Activated CD4-positive, alpha-beta T cell treated with anti-CD3 and anti-CD28 coated beads, Interleukin-2, amount 10 ng/mL, durations not matched to agents 24 days and 14 days (primary cell): ENCODE measurements at regions not wholly inside any gene's neighbourhood (a gene's known extent, or its start where the extent isn't known, plus 50 kb on each side); places are given as distances from the start of the nearest gene placed in this dataset.

Experiments
- DNase-seq: peaks from one replicate; pipeline ENCODE4 v3.0.0; 2022
- H3K27ac Mint-ChIP-seq: one replicate; pipeline ENCODE4 v1.8.0; 2022; ENCODE audit warnings: mild to moderate bottlenecking, mixed read lengths
- H3K27me3 Mint-ChIP-seq: one replicate; pipeline ENCODE4 v1.8.0; 2022; ENCODE audit warnings: mixed read lengths
- H3K36me3 Mint-ChIP-seq: one replicate; pipeline ENCODE4 v1.8.0; 2022; ENCODE audit warnings: low read depth, mild to moderate bottlenecking, mixed read lengths
- H3K4me1 Mint-ChIP-seq: one replicate; pipeline ENCODE4 v1.8.0; 2021; ENCODE audit warnings: mixed read lengths
- H3K4me3 Mint-ChIP-seq: one replicate; pipeline ENCODE4 v1.8.0; 2022; ENCODE audit warnings: mild to moderate bottlenecking, moderate library complexity, mixed read lengths
- H3K9me3 Mint-ChIP-seq: one replicate; pipeline ENCODE4 v1.8.0; 2021; ENCODE audit warnings: mixed read lengths
- intact Hi-C: fragments of 100-400 bp; cut with micrococcal nuclease; formaldehyde crosslinking; loops from one replicate; pipeline ENCODE4 v1.15.1; 2023

DNA sequence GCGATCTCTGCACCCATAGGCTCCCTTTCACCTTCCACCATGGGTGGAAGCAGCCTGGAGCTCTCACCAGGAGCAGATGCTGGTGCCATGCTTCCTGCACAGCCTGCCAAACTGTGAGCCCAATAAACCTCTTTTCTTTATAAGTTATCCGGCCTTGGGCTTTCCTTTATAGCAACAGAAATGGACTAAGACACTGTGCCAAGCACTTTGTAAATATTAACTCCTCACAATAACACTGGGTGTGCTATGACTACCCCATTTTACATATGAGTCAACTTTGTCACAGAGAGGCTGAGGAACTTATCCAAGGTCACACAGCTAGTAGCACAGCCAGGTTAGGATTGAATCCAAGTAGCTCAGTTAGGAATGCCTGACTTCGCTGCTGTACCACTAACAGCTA, 79.7 kb upstream of the KCNMA1 start:
- intact Hi-C loops: loop anchor here (5.0 kb wide), 1 partner anchor 40 kb away; no protein-coding TSS in a partner anchor
- Mint-ChIP-seq H3K27me3 (peaks cover 17% of the 10 kb centered on the region), H3K27ac (no peak overlapping the region), H3K36me3 (no peaks in the 10 kb centered on the region), H3K9me3 (no peaks in the 10 kb centered on the region), H3K4me3 (no peak overlapping the region), H3K4me1 (no peaks in the 10 kb centered on the region)
- DNase-seq: no peak

DNA sequence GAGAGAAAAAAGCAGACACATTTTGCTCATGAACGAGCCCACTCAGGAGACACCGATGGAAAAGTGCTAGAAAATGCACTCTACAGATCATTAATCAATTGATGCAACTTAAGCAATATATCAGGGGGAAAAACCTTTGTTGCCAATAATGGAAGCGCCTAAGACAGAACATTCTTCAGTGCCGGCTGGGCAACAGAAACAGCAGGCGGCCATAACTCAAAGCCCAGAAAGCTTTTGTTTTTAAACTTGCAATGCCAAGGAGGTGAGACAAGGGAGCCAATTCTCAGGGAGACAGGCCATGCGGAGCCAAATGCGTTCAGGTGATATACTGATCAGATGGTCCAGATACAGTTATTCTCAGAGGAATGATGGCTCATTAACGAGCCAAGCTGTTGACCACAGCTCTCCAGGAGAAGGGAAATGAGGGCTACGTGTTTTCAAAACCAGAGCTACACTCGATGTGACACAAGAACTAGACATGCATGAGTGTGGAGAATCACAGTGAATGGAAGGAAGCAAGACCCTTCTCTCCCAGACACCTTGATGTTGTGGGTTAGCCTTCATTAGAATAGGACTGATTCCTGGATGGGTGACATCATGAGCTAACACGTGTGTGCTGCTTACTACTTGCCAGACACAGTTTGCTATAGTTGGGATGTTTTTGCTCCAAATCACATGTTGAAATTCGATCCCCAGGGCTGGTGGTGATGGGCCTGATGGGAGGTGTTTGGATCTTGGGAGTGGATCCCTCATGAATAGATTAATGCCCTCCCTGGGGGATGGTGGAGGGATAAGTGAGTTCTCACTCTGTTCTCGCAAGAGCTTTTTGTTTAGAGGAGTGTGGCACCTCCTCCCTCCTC, 79.1 kb upstream of the KCNMA1 start:
- no peak for DNase-seq
- intact Hi-C loops: loop anchor here (5.0 kb wide), 1 partner anchor 41 kb away; no protein-coding TSS in a partner anchor
- Mint-ChIP-seq H3K36me3 (no peaks in the 10 kb centered on the region), H3K27me3 (peaks cover 19% of the 10 kb centered on the region), H3K4me3 (no peak overlapping the region), H3K9me3 (no peaks in the 10 kb centered on the region), H3K27ac (no peak overlapping the region), H3K4me1 (no peaks in the 10 kb centered on the region)

DNA sequence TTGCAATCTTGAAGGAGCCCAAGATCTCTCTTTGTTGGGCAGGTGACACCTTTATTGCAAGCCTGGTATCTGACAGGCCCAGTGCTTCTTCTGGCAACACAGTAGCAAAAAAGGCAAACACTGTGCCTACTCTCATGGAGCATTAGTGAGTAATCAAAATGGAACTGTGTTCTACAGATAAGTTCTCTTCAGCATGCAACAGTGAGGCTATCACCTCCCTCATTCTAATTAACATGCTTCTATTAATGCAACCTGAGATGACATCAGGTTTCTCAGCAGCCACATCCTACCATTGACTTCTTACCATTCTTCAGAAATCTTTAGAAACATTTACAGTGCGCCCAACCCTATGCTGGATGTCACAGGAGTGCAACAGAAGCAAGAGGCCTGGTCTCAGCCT, 77.9 kb upstream of the KCNMA1 start:
- no peak for DNase-seq
- no peak overlapping the region for H3K27ac Mint-ChIP-seq
- H3K4me1 Mint-ChIP-seq: peaks cover 5% of the 10 kb centered on the region
- no peaks in the 10 kb centered on the region for H3K36me3 Mint-ChIP-seq
- intact Hi-C loops: loop anchor here (1.0 to 5.0 kb wide), 2 partner anchors 42 to 122 kb away; no protein-coding TSS in a partner anchor
- H3K4me3 Mint-ChIP-seq: no peak overlapping the region
- H3K27me3 Mint-ChIP-seq: peaks cover 26% of the 10 kb centered on the region
- no peaks in the 10 kb centered on the region for H3K9me3 Mint-ChIP-seq

DNA sequence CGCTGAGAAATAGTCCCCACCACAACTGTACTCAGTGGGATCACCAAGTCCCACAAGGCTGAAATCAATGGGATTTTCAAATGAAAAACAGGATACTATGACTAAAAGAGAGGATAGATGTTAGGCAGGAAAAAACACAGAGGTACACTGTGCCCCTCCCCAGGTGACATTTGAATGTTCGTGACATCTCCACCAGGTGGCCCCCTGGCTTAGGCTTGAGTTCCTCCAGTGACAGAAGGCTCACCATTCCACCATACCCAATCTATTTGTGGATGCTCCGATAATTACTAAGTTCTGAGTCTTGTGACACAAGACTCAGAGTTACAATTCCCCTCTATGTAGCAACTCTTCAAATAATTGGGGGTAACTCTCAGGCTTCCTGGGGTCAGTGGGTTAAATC, 77.5 kb upstream of the KCNMA1 start:
- Mint-ChIP-seq H3K4me1 (peaks cover 5% of the 10 kb centered on the region), H3K27ac (no peak overlapping the region), H3K9me3 (no peaks in the 10 kb centered on the region), H3K4me3 (no peak overlapping the region), H3K36me3 (no peaks in the 10 kb centered on the region), H3K27me3 (peaks cover 28% of the 10 kb centered on the region)
- intact Hi-C loops: loop anchor here (1.0 to 5.0 kb wide), 2 partner anchors 42 to 122 kb away; no protein-coding TSS in a partner anchor
- peak; percentile 61 for DNase-seq

DNA sequence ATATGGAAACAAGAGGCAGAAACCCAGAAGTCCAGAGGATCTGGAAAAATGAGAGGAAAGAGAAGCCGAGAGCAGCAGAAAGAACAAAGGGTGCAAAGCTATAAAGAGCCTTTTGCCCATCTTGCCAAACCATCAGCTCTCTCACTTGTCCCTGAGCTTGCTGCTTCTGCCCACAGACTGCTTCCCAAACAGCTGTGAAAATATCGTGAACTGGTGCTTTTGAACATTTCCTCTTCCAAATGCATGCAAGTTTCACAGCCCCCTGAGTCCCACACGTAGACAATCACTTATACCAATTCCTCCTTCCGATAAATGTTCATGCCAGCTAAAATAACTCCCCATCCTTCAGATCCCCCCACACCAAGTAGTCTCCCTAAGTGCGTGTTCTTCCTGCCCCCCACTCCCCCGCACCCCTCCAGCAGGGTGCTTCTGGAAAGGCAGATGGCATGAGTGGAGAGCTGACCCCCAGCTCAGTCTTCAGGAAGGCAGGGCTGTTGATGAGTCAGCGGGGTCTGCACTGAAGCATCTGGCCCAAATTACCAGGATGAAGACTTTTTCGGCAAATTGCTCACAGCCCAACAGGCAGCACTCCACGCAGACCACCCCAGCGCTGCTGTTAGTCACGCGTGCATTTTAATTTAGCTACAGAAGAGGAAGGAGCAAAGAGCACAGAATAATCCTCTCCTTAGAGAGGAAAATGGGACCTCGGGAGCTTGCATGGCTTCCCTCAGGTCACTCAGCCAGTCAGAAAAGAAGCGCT, 76.1 kb upstream of the KCNMA1 start:
- H3K9me3 Mint-ChIP-seq: no peaks in the 10 kb centered on the region
- peaks cover 31% of the 10 kb centered on the region for H3K27me3 Mint-ChIP-seq
- no peak for DNase-seq
- no peak overlapping the region for H3K4me3 Mint-ChIP-seq
- intact Hi-C loops: loop anchor here (5.0 kb wide), 1 partner anchor 541 kb away; no protein-coding TSS in a partner anchor
- H3K4me1 Mint-ChIP-seq: peaks cover 5% of the 10 kb centered on the region
- H3K36me3 Mint-ChIP-seq: no peaks in the 10 kb centered on the region
- no peak overlapping the region for H3K27ac Mint-ChIP-seq

DNA sequence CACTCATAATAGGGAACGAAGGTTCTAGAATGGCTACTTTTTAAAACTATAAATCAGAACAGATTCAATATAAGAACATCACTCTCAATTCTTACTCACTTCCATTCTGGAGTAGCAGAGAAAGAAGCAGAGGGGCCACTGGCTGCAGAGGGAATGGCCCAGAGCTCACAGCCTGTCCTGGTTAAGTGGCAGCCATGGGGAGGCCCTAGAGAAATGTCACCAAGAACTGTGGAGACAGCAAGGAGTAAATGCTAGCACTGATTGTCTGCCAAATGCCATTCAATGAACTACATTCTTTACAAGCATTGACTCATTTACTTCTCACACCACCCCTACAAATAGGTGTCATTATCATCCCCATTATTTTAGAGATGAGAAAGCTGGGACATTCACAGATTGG, 74.6 kb upstream of the KCNMA1 start:
- no peak overlapping the region for H3K27ac Mint-ChIP-seq
- peaks cover 5% of the 10 kb centered on the region for H3K4me1 Mint-ChIP-seq

DNA sequence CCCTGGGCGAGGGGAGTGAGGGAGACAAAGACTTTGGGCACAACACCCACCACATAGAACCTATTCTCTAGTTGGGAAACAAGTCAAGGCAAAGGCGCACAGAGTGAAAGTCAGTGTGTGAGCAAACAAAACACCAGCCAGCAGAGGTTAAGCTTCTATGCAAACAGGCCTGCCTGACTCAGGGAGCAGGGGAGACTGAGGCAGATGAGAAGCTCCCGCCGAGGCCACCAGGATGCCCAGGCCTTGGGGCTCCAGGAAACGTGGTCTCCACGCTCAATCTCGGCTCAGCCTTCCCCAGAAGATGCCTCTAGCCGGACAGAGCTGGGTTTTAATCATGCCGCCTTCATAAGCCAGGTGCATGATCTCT, 74.1 kb upstream of the KCNMA1 start:
- H3K27ac Mint-ChIP-seq: no peak overlapping the region
- peak overlapping the region; percentile 61 for H3K4me3 Mint-ChIP-seq
- H3K4me1 Mint-ChIP-seq: peaks cover 5% of the 10 kb centered on the region
- H3K27me3 Mint-ChIP-seq: peaks cover 34% of the 10 kb centered on the region
- no peaks in the 10 kb centered on the region for H3K36me3 Mint-ChIP-seq
- DNase-seq: no peak
- intact Hi-C loops: loop anchor here (5.0 kb wide), 1 partner anchor 539 kb away; no protein-coding TSS in a partner anchor
- no peaks in the 10 kb centered on the region for H3K9me3 Mint-ChIP-seq

More for the DNA sequence above, 74.6 kb upstream of the KCNMA1 start:
- intact Hi-C loops: loop anchor here (5.0 kb wide), 1 partner anchor 540 kb away; no protein-coding TSS in a partner anchor
- no peak for DNase-seq
- H3K27me3 Mint-ChIP-seq: peaks cover 32% of the 10 kb centered on the region
- H3K9me3 Mint-ChIP-seq: no peaks in the 10 kb centered on the region
- H3K36me3 Mint-ChIP-seq: no peaks in the 10 kb centered on the region
- no peak overlapping the region for H3K4me3 Mint-ChIP-seq

DNA sequence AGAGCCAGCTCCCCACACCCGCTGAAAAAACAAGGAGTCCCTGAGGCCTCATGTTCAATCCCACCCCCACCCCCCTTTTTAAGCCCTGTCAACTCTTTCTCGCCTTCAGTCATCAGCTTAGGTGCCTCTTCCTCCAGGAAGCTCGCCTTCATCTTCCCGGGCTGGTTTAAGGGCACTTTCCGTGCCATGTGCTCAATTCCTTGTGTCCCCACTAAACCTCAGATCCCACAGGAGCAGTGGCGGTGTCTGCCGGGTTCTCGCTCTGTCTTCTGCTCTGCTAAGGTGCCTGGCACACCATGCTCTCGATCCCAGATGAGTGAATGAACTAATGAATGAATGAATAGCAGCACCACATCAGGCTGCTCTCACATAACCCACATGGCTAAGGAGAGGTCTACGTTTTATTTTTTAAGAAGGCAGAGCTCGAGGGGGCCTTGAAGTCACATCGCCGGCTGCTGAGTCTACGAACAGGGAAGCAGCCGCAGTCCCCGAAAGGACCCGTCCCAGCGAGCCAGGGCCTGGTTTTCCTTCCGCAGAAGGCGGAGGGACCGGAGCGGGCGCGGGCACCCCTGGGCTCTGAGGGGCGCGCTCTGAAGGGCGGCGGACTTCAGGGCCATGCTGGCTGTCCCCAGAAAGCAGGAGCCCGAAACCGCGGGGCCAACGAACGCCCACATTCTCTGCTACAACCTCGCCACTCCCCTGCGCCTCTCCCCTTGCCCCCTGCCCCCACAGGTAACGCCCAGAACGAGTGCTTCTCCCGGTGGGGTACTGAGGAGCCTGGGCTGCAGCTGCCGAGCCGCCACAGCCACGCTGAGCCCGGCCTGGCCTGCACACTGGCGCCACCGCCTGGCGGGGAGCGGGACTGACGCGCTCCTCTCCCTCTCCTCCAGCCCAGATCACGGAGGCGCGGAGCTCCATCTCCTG, 73.4 kb upstream of the KCNMA1 start:
- intact Hi-C loops: loop anchor here (5.0 kb wide), 1 partner anchor 539 kb away; no protein-coding TSS in a partner anchor
- H3K4me1 Mint-ChIP-seq: peaks cover 5% of the 10 kb centered on the region
- H3K9me3 Mint-ChIP-seq: no peaks in the 10 kb centered on the region
- H3K27me3 Mint-ChIP-seq: peaks cover 34% of the 10 kb centered on the region
- H3K27ac Mint-ChIP-seq: no peak overlapping the region
- peak overlapping the region; percentile 61 for H3K4me3 Mint-ChIP-seq
- no peaks in the 10 kb centered on the region for H3K36me3 Mint-ChIP-seq
- DNase-seq: peak; percentile 93

DNA sequence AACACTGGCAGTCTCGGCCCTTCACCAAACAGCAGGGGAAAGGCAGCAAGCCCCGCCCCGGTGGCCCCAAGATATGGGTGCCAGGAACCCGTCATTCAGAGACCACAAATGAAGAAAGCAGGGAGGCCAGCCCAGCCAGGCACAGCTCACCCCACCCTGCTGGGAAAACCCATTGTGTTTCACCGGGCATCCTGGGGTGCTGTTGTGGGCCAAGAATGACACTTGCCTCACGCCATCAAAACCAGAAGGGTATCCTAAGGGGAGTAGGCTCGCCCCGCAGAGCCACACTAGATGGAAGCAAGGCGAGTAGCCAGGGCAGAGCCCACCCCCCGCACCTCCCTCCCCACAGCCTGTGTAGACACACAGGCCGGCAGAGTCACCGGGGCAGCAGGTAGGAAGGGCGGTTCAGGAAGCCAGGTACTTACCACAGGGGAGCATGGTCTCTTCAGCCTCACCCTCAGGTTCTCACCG, 72.5 kb upstream of the KCNMA1 start:
- Mint-ChIP-seq H3K27me3 (peaks cover 33% of the 10 kb centered on the region), H3K4me1 (peaks cover 5% of the 10 kb centered on the region), H3K4me3 (no peak overlapping the region), H3K36me3 (no peaks in the 10 kb centered on the region), H3K27ac (no peak overlapping the region), H3K9me3 (no peaks in the 10 kb centered on the region)
- no peak for DNase-seq
- intact Hi-C loops: loop anchor here (5.0 kb wide), 1 partner anchor 538 kb away; no protein-coding TSS in a partner anchor

DNA sequence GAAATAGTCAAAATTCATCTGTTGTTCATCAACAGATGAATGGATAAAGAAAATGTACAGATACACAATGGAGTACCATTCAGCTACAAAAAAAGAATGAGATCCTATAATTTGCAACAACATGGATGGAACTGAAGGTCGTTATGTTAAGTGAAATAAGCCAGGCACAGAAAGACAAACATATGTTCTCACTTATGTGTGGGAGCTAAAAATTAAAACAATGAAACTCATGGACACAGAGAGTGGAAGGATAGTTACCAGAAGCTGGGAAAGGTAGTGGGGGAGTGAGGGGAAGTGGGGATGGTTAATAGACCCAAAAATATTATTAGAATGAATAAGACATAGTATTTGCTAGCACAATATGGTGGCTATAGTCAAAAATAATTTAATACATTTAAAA, 70.0 kb upstream of the KCNMA1 start:
- H3K27me3 Mint-ChIP-seq: peaks cover 22% of the 10 kb centered on the region
- intact Hi-C loops: no loop called here
- no peaks in the 10 kb centered on the region for H3K9me3 Mint-ChIP-seq
- H3K4me1 Mint-ChIP-seq: peaks cover 5% of the 10 kb centered on the region
- no peaks in the 10 kb centered on the region for H3K36me3 Mint-ChIP-seq
- no peak overlapping the region for H3K27ac Mint-ChIP-seq
- no peak overlapping the region for H3K4me3 Mint-ChIP-seq
- DNase-seq: no peak

DNA sequence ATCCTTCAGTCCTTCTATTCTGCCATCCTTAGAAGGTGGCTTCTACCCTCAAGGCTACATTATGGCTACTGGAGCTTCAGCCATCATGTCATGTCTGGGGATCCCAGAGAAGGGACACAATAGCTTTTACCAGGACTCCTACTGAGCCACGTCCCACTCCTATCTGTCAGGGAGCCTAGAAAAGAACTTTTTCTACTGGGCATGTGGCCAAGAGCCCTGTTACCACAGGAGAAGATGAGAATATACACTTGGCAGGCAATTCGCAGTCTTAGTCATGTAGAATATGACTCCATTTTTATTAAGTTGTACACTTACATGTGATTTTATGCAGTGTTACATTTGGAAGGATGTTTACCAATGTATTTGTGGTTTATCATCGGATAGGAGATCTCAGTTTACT, 64.6 kb upstream of the KCNMA1 start:
- Mint-ChIP-seq H3K4me1 (no peaks in the 10 kb centered on the region), H3K36me3 (no peaks in the 10 kb centered on the region), H3K27ac (no peak overlapping the region), H3K4me3 (no peak overlapping the region), H3K27me3 (peaks cover 9% of the 10 kb centered on the region), H3K9me3 (no peaks in the 10 kb centered on the region)
- no peak for DNase-seq
- intact Hi-C loops: no loop called here

DNA sequence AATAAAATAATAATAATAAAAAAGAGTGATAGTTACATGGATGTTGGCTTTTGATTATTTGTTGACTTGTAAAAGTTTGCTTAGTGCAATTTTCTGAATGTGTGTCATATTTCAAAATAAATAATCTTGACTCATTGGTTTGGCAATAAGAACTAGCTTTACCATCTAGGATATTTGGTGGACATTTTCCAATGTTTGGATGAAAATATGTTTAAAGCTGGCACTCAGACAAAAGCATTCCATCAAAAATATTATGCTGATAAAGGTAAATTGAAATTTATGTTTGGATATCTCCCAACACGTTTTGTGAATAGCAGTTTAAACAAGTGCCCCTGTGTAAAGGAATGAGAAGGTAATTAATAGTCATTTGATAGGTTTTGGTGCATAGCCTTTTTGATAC, 62.5 kb upstream of the KCNMA1 start:
- Mint-ChIP-seq H3K4me3 (no peak overlapping the region), H3K27ac (no peak overlapping the region), H3K9me3 (no peaks in the 10 kb centered on the region), H3K4me1 (no peaks in the 10 kb centered on the region), H3K36me3 (no peaks in the 10 kb centered on the region), H3K27me3 (peaks cover 10% of the 10 kb centered on the region)
- DNase-seq: no peak
- intact Hi-C loops: no loop called here

DNA sequence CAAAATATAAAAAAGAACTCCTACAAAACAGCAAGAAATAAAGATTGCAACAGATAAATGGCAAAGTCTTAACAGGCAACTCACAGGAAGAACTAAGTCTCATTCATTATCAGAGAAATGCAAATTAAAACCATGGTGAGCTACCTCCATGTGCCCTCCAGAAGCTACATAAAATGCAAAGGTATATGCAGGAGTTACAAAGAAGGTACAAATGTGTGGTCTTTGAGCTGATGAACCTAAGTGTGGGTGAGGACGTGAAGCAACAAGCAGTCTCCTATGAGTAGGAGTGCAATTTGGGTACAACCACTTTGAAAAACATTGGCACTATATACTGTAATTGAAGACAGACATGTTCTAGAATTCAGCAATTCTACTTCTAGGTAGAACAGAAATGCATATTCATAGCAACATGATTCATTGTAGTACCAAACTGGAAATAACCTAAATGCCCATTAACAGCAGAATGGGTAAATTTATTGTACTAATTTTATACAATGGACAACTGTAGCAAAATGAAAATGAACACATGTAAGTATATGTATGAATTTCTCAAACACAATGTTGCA, 61.6 kb upstream of the KCNMA1 start:
- Mint-ChIP-seq H3K9me3 (no peaks in the 10 kb centered on the region), H3K36me3 (no peaks in the 10 kb centered on the region), H3K4me3 (no peak overlapping the region), H3K27me3 (peaks cover 10% of the 10 kb centered on the region), H3K27ac (no peak overlapping the region), H3K4me1 (no peaks in the 10 kb centered on the region)
- no peak for DNase-seq
- intact Hi-C loops: no loop called here
